PFSK-1 (cell line): ENCODE measurements at regions not wholly inside any gene's neighbourhood (a gene's known extent, or its start where the extent isn't known, plus 50 kb on each side); places are given as distances from the start of the nearest gene placed in this dataset.

Source experiments
- FOXP2 ChIP-seq: optimal IDR thresholded peaks from 2 replicates; pipeline ENCODE3; 2011; ENCODE audit warnings: borderline replicate concordance, control low read depth, inconsistent platforms; ENCODE audit not compliant: insufficient read depth; ENCODE audit errors: extremely low read length, extremely low read depth
- POLR2AphosphoS5 ChIP-seq: IDR thresholded peaks from 2 replicates; pipeline ENCODE4 v1.6.1; 2012; ENCODE audit warnings: low read depth, mild to moderate bottlenecking, control low read depth, low read length, moderate library complexity
- REST ChIP-seq, 2 experiments: IDR thresholded peaks; 2 replicates each; pipeline versions ENCODE4 v1.6.1 to v1.8.0; 2011 to 2012; ENCODE audit warnings: low read depth in 2 of 2, low read length in 2 of 2, control low read depth in 1 of 2, inconsistent platforms in 1 of 2, mild to moderate bottlenecking in 1 of 2, moderate library complexity in 1 of 2; ENCODE audit not compliant: insufficient read depth in 1 of 2
- SIN3A ChIP-seq: IDR thresholded peaks from 2 replicates; pipeline ENCODE4 v1.6.1; 2012; ENCODE audit warnings: mild to moderate bottlenecking, low read length, moderate library complexity, borderline replicate concordance; ENCODE audit not compliant: insufficient read depth
- TAF1 ChIP-seq: IDR thresholded peaks from 2 replicates; pipeline ENCODE4 v1.6.1; 2012; ENCODE audit warnings: low read length, control low read depth, borderline replicate concordance; ENCODE audit not compliant: insufficient read depth

GRCh38 chr1:221947731-221948130 is 205.8 kb upstream of the DUSP10 start:
- no peak for TF ChIP-seq FOXP2
- TF ChIP-seq SIN3A = no peak
- no peak for TF ChIP-seq REST (IDR thresholded peaks at IDR 0.05; ENCODE audit: insufficient read depth in 1 of 2, low read depth in 2 of 2, low read length in 2 of 2)
- no peak for TF ChIP-seq TAF1
- no peak for TF ChIP-seq POLR2AphosphoS5

GRCh38 chr1:221946768-221947167 is 204.9 kb upstream of the DUSP10 start:
- TF ChIP-seq TAF1 (no peak), REST (IDR thresholded peaks at IDR 0.05; ENCODE audit: insufficient read depth in 1 of 2, low read depth in 2 of 2, low read length in 2 of 2) (no peak)

- TF ChIP-seq TAF1 = no peak
- no peak for TF ChIP-seq FOXP2
- TF ChIP-seq SIN3A = no peak
- no peak for TF ChIP-seq REST (IDR thresholded peaks at IDR 0.05; ENCODE audit: insufficient read depth in 1 of 2, low read depth in 2 of 2, low read length in 2 of 2)
- TF ChIP-seq POLR2AphosphoS5 = no peak
Observed at GRCh38 chr1:221945669-221946068, 203.8 kb upstream of the DUSP10 start.

GRCh38 chr1:221944247-221944870 is 202.5 kb upstream of the DUSP10 start:
- TF ChIP-seq REST (IDR thresholded peaks at IDR 0.05; ENCODE audit: insufficient read depth in 1 of 2, low read depth in 2 of 2, low read length in 2 of 2) (no peak), SIN3A (no peak), POLR2AphosphoS5 (no peak), TAF1 (no peak), FOXP2 (no peak)

- TF ChIP-seq SIN3A (no peak), TAF1 (no peak), FOXP2 (no peak), POLR2AphosphoS5 (no peak), REST (IDR thresholded peaks at IDR 0.05; ENCODE audit: insufficient read depth in 1 of 2, low read depth in 2 of 2, low read length in 2 of 2) (no peak)
Observed at GRCh38 chr1:221940631-221941030, 198.7 kb upstream of the DUSP10 start.
